GM23248 (cell line): ENCODE measurements at regions not wholly inside any gene's neighbourhood (a gene's known extent, or its start where the extent isn't known, plus 50 kb on each side); places are given as distances from the start of the nearest gene placed in this dataset.

ENCODE experiments used
- EZH2 ChIP-seq: fragments of 200-600 bp; sonication (generic); IDR thresholded peaks from 2 replicates; pipeline ENCODE4 v1.6.1; 2018; ENCODE audit warnings: antibody characterized with exemption, mild to moderate bottlenecking; ENCODE audit not compliant: insufficient read depth, poor library complexity, severe bottlenecking
- EZH2phosphoT487 ChIP-seq: fragments of 200-600 bp; sonication (generic); IDR thresholded peaks from 2 replicates; pipeline ENCODE4 v1.6.1; 2018; ENCODE audit warnings: antibody characterized with exemption, moderate library complexity, mild to moderate bottlenecking, low read depth; ENCODE audit not compliant: insufficient read depth

DNA sequence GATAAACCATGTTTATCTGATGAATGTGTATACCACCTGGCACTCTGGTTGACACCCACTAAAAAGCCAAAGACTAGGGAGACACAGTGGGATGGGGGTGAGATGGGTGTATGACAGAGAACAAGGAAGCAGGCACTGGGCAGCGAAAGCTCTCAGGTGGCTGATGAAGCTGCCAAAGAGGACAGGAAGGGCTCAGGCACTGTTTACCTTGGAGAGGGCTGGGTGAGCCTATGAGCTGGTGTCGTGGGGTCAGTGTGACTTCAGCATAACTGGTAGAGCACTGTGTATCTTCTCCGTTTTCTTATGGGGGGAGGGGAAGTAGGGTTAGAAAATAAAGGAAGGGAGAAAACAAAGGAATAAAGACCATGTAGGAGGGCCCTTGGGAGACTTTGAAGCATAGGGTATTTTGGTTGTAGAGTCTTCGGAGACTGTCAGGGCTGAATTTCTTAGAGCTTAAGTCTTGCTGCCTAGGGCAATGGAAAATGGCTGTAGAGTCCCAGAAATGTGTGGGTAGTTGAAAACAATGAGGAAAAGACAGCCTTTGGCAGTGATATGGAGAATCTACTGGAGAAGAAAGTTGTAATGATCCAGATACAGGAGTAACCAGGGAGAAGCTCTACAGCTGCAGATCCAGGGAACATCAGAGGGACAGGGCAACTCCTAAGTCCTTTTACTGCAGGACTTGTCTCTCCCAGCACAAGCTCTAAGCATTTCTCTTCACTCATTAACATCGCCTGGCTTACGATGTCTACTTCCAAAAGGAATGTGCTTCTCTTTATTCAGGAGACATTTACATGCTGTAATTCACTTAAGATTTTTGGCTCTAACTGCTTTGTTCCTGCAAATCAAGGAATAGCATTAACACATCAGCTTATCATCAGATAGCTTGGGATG, 120.0 kb downstream of the AQP4 start:
- TF ChIP-seq EZH2 = no peak
- no peak for TF ChIP-seq EZH2phosphoT487
